Tibial artery (tissue), 4 donors: ENCODE measurements at regions not wholly inside any gene's neighbourhood (a gene's known extent, or its start where the extent isn't known, plus 50 kb on each side); places are given as distances from the start of the nearest gene placed in this dataset.

Experiments
- DNase-seq, 2 donors: peaks; one replicate each; pipeline ENCODE4 v3.0.0-alpha.2; 2019
- H3K27ac ChIP-seq, 2 donors: fragments of 200-600 bp; sonication (generic) in 1 of 2; 1 replicate in 1 of 2; 2 replicates in 1 of 2; pipeline ENCODE4 v1.5.1; 2018 to 2019; ENCODE audit warnings: mild to moderate bottlenecking in 1 of 2
- H3K27me3 ChIP-seq, 2 donors: fragments of 200-600 bp; sonication (generic) in 1 of 2; one replicate each; pipeline versions ENCODE4 v1.5.1 to v1.6.0; 2016 to 2019
- H3K36me3 ChIP-seq, 3 donors: fragments of 200-600 bp; sonication (generic) in 2 of 3; one replicate each; pipeline ENCODE4 v1.5.1; 2016 to 2019; ENCODE audit warnings: mild to moderate bottlenecking in 2 of 3
- H3K4me1 ChIP-seq, 4 donors: fragments of 200-600 bp; sonication (generic) in 2 of 4; 1 replicate in 3 of 4; 2 replicates in 1 of 4; pipeline ENCODE4 v1.5.1; 2016 to 2019
- H3K4me3 ChIP-seq, 2 donors: fragments of 200-600 bp; sonication (generic) in 1 of 2; 1 replicate in 1 of 2; 2 replicates in 1 of 2; pipeline ENCODE4 v1.5.1; 2018 to 2019; ENCODE audit warnings: mild to moderate bottlenecking in 2 of 2
- H3K9me3 ChIP-seq, 3 donors: fragments of 200-600 bp; sonication (generic) in 1 of 3; one replicate each; pipeline ENCODE4 v1.5.1; 2016 to 2019
- intact Hi-C: fragments of 100-400 bp; cut with DNase I; formaldehyde crosslinking; loops from one replicate; pipeline ENCODE4 v1.15.0; 2023; ENCODE audit warnings: low total_unique reads
- TF ChIP-seq, protein P1 (sequence below), 2 experiments: fragments of 200-600 bp in 1 of 2; fragments of 450-650 bp in 1 of 2; IDR thresholded peaks; one replicate each; pipeline ENCODE4 v1.5.1; 2017 to 2019; ENCODE audit warnings: antibody characterized with exemption in 2 of 2, mild to moderate bottlenecking in 1 of 2, moderate library complexity in 1 of 2

DNA sequence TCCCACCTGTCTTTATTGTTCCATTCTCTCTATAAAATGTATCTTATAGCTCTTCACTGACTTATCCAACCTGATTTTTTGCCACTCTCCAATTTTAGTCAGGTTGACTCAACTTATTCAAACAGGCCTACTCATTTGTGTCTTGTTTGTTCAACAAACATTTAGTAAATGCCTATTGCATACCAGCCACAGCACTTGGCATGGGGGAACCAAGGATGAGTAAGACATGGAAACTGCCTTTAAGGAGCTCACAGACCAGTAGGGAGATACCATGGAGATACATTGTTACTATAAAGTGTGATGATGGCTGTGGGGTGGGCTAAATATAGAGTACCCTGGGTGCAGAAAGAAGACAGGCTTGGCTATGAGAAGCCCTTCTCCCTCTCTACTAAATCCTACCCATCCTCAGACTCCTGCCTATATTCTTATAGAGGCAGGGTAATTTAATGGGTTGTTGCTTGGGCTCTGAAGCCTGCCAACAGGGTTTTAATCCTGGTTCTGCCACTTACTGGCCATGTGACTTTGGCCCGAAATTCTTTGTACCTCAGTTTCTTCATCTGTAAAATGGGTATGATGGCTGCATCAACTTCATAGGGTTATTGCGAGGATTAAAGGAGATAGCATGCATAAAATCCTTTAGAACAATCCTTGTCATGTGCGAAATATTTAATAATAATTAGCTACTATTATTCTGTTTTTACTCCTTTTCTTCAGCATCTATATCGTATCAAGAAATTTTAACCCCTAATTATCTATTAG, 348.5 kb upstream of the UMPS start:
- Histone ChIP-seq H3K9me3 (no peaks in the 10 kb centered on the region), H3K4me3 (no peak overlapping the region), H3K27ac (no peak overlapping the region), H3K36me3 (no peaks in the 10 kb centered on the region), H3K4me1 (peaks cover 0 to 34% (median 17%) of the 10 kb centered on the region in 4 donors), H3K27me3 (no peaks in the 10 kb centered on the region)
- no peak for DNase-seq
- TF ChIP-seq, protein P1, sequence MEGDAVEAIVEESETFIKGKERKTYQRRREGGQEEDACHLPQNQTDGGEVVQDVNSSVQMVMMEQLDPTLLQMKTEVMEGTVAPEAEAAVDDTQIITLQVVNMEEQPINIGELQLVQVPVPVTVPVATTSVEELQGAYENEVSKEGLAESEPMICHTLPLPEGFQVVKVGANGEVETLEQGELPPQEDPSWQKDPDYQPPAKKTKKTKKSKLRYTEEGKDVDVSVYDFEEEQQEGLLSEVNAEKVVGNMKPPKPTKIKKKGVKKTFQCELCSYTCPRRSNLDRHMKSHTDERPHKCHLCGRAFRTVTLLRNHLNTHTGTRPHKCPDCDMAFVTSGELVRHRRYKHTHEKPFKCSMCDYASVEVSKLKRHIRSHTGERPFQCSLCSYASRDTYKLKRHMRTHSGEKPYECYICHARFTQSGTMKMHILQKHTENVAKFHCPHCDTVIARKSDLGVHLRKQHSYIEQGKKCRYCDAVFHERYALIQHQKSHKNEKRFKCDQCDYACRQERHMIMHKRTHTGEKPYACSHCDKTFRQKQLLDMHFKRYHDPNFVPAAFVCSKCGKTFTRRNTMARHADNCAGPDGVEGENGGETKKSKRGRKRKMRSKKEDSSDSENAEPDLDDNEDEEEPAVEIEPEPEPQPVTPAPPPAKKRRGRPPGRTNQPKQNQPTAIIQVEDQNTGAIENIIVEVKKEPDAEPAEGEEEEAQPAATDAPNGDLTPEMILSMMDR (IDR thresholded peaks at IDR 0.05), result no peak
- intact Hi-C loops, result no loop called here

DNA sequence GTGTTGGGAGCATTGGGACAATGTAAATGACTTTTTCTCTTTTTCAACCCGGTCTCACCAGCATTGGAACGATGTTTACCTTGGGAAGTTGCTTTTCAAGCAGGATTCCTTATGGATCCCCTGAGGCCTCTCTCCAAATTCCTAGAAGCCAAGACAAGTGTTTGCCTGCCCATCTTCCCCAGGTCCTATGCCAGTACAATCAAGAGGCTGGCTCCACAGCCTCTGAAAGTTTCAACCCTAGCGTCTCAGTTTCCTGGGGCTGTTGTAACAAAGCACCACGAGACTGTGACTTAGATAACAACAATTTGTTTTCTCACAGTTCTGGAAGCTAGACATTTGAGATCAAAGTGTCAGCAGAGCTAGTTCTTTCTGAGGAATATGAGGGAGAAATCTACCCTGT, 347.2 kb upstream of the UMPS start:
- Histone ChIP-seq H3K4me1 (peaks cover 0 to 34% (median 17%) of the 10 kb centered on the region in 4 donors), H3K36me3 (no peaks in the 10 kb centered on the region), H3K9me3 (no peaks in the 10 kb centered on the region), H3K27ac (peak overlapping the region; percentile 17 to 36), H3K4me3 (no peak overlapping the region), H3K27me3 (no peaks in the 10 kb centered on the region)
- DNase-seq, result no peak
- intact Hi-C loops, result no loop called here
- TF ChIP-seq, protein P1 (IDR thresholded peaks at IDR 0.05), result no peak

DNA sequence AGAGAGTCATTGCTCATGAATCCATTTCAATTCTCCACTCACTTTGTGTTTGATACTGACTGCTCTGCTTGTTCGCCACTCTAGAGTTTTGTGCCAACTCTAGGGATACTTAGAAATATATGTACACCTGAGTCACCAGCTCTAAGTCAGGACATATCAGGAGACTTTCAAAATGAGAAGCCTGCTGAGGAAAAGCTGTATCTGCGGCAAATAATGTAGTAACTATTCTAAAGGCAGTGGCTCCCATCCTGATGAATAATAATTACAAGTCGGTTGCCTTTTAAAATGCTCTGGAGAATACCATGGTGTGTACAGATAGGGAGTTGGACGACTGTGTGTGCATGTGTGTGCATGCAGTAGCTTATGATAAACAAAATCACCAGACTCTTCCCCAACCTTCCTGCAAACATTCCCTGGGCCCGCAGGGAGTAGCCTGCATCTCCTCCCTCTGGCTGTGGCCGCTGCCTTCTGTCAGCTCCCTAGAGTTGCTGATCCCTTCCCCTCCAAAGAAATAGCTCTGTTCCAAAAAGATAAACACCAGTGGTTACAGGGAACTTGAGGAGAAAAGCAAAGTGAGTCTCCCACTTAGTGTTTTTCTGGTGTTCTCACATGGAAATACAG, 346.3 kb upstream of the UMPS start:
- Histone ChIP-seq H3K9me3 (no peaks in the 10 kb centered on the region), H3K27me3 (no peaks in the 10 kb centered on the region), H3K4me1 (peaks cover 0 to 37% (median 17%) of the 10 kb centered on the region in 4 donors), H3K4me3 (peak overlapping the region; percentile 17 to 37), H3K36me3 (no peaks in the 10 kb centered on the region), H3K27ac (peak overlapping the region; percentile 17 to 36)
- intact Hi-C loops, result no loop called here
- TF ChIP-seq, protein P1 (IDR thresholded peaks at IDR 0.05), result no peak
- no peak for DNase-seq

DNA sequence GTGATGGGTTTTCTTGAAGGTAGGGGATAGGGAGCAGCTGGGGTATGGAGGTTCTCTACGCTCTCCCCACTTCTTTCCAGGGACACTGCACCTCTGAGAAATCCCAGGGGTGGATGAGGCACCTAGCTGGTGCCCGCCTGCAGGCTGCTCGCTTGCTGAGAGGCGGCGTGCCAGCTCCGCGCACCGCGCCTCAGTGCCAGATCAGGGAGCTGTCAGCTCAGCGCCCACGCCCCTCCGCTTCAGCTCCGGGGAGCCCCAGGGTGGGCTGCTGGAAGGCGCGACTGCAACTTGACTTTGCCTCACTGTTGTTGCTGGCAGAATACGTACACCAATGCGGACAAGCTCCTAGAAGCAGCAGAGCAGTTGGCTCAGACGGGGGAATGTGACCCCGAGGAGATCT, 345.7 kb upstream of the UMPS start:
- no peaks in the 10 kb centered on the region for H3K36me3 ChIP-seq
- H3K4me1 ChIP-seq, result peaks cover 0 to 43% (median 17%) of the 10 kb centered on the region in 4 donors
- TF ChIP-seq, protein P1 (IDR thresholded peaks at IDR 0.05), result no peak
- H3K4me3 ChIP-seq, result peak overlapping the region; percentile 17 to 37
- peak in 1 of 2 donors; percentile 69 for DNase-seq
- H3K27me3 ChIP-seq, result no peaks in the 10 kb centered on the region
- no peaks in the 10 kb centered on the region for H3K9me3 ChIP-seq
- peak overlapping the region; percentile 17 to 36 for H3K27ac ChIP-seq
- intact Hi-C loops, result no loop called here

DNA sequence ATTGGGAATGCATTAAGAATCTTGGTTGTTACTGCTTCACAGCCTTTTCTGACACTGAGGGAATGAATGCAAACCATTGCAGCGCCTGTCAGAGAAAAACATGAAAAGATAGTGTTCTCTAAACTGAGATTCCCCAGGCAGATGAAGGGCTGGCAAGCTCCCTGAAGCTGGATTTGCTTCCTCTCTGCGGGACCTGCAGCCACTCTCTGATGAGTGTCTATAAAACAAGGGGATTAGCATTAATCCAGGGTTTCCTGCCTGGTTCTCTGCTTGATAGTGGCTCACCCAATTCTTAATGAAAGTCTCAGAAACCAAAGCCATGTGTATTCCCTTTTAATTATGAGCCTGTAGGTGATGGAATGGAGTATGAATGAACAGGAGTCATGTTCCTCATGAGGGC, 344.3 kb upstream of the UMPS start:
- Histone ChIP-seq H3K4me3 (peak overlapping the region in 1 of 2 donors; percentile 13), H3K9me3 (no peaks in the 10 kb centered on the region), H3K36me3 (no peaks in the 10 kb centered on the region), H3K27ac (peak overlapping the region in 1 of 2 donors; percentile 17), H3K4me1 (peaks cover 0 to 52% (median 17%) of the 10 kb centered on the region in 4 donors), H3K27me3 (no peaks in the 10 kb centered on the region)
- no peak for DNase-seq
- TF ChIP-seq, protein P1 (IDR thresholded peaks at IDR 0.05), result no peak
- intact Hi-C loops, result no loop called here
